ENCODE measurements at regions not wholly inside any gene's neighbourhood (a gene's known extent, or its start where the extent isn't known, plus 50 kb on each side); places are given as distances from the start of the nearest gene placed in this dataset.

DNA sequence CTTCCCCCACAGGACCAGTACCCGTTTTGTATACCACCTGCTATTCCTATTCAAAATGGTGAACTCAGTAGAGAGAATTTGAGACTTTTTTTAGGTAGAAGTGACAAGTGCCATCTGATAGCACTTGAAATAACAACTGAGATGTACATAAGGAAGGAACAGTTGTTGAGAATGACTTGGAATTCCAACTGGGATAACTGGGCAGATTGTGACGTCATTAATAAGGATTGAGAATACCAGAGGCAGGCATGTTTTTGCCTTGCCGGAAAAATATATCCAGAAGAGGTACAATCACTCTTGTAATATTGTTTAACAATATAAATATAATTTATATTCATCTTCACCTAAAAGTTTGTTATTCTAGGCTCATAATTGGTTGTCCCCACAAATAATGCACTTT, 454.1 kb upstream of the RGMA start:
- Histone ChIP-seq H3K27ac (no peak overlapping the region), H3K9me3 (peaks cover 0 to 14% (median 2%) of the 10 kb centered on the region in 12 donors), H3K27me3 (no peaks in the 10 kb centered on the region), H3K4me3 (no peak overlapping the region), H3K4me1 (no peaks in the 10 kb centered on the region), H3K36me3 (no peaks in the 10 kb centered on the region)
- no peak for ATAC-seq
- no peak for TF ChIP-seq POLR2A (IDR thresholded peaks at IDR 0.05)
- TF ChIP-seq, protein P1, sequence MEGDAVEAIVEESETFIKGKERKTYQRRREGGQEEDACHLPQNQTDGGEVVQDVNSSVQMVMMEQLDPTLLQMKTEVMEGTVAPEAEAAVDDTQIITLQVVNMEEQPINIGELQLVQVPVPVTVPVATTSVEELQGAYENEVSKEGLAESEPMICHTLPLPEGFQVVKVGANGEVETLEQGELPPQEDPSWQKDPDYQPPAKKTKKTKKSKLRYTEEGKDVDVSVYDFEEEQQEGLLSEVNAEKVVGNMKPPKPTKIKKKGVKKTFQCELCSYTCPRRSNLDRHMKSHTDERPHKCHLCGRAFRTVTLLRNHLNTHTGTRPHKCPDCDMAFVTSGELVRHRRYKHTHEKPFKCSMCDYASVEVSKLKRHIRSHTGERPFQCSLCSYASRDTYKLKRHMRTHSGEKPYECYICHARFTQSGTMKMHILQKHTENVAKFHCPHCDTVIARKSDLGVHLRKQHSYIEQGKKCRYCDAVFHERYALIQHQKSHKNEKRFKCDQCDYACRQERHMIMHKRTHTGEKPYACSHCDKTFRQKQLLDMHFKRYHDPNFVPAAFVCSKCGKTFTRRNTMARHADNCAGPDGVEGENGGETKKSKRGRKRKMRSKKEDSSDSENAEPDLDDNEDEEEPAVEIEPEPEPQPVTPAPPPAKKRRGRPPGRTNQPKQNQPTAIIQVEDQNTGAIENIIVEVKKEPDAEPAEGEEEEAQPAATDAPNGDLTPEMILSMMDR (IDR thresholded peaks at IDR 0.05), result no peak
- DNase-seq, result no peak
- intact Hi-C loops (cut with DNase I), result no loop called here
- WGBS, 4 donors, result 53 to 79% (median 75%) methylated on average over 3 of the region's 3 CpGs

DNA sequence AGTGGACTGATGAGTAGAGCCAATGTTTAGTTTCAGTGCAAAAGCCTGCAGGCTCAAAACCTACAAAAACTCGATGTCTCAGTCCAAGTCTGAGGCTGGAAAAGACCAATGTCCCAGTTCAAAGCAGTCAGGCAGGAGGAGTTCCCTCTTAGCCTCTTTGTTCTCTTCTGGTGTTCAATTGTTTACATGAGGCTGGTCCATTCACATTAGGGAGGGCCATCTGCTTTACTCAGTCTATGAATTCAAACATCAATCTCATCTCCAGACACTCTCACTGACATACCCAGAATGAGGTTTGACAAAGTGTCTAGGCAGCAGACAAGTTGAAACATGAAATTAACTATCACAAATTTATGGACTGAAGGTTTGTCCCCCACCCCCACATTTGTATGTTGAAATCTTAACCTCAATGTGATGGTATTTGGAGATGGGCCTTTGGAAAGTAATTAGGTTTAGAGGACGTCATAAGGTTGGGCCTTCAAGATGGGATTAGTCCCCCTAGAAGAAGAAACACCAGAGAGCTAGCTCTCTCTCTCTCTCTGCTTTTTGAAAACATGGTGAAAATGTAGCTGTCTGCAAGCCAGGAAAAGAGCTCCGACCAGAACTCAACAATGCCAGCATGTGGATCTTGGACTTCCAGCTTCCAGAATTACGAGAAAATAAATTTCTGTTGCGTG, 438.5 kb upstream of the RGMA start:
- no peaks in the 10 kb centered on the region for H3K9me3 ChIP-seq

DNA sequence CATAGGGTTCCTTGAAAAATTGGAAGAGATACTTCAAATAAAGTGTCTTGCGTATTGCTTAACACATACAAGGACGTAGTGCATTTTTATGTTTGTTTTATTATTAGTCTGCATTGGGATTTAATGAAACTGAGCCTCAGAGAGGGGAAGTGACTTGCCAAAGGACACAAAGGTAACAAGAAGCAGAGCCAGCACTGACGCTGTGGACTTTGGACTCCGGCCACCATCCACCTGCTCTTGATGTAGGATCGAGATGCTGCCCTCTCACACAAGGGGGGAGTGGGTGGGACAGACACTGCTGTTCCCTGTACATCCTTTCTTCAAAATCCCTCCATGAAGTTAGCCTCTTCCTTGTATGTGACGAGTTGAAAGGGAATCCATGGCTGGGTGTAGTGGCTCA, 435.4 kb upstream of the RGMA start:
- DNase-seq (no peak), ATAC-seq (no peak)
- H3K9me3 ChIP-seq, result no peaks in the 10 kb centered on the region
- no peaks in the 10 kb centered on the region for H3K27me3 ChIP-seq
- H3K36me3 ChIP-seq, result no peaks in the 10 kb centered on the region
- no peak overlapping the region for H3K4me3 ChIP-seq
- peaks cover 0 to 3% (median 0%) of the 10 kb centered on the region in 12 donors for H3K4me1 ChIP-seq
- 76 to 85% (median 79%) methylated on average over 6 of the region's 6 CpGs for WGBS, 4 donors
- no peak overlapping the region for H3K27ac ChIP-seq
- TF ChIP-seq, protein P1 (IDR thresholded peaks at IDR 0.05), result no peak
- no peak for TF ChIP-seq POLR2A (IDR thresholded peaks at IDR 0.05)
- intact Hi-C loops (cut with DNase I), result no loop called here

More for the DNA sequence above, 438.5 kb upstream of the RGMA start:
- peaks cover 0 to 3% (median 0%) of the 10 kb centered on the region in 12 donors for H3K4me1 ChIP-seq
- no peak for ATAC-seq
- H3K36me3 ChIP-seq, result no peaks in the 10 kb centered on the region
- H3K4me3 ChIP-seq, result no peak overlapping the region
- no peak for TF ChIP-seq POLR2A (IDR thresholded peaks at IDR 0.05)
- TF ChIP-seq, protein P1 (IDR thresholded peaks at IDR 0.05), result no peak
- intact Hi-C loops (cut with DNase I), result no loop called here
- no peaks in the 10 kb centered on the region for H3K27me3 ChIP-seq
- no peak for DNase-seq
- WGBS, 4 donors, result 77 to 80% (median 77%) methylated on average over 5 of the region's 5 CpGs
- no peak overlapping the region for H3K27ac ChIP-seq

DNA sequence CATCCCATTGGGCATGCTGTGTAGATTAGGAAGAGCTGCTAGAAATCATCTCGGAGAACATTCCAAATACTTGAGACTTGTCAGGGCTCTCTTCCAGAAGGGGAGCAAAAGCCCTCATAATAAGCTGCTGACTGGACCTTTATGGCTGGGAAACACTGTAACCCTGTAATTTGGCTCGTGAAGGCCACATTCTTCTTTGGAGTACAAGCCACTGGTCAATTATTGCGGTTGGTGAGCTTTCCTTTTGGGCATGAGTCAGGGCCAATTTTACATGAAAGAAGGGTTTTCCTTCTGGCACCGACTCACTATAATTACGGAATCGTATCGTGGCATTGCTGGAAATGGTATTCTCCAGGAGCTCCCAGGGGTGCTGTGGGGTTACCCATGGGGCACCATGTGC, 434.5 kb upstream of the RGMA start:
- H3K27ac ChIP-seq, result no peak overlapping the region
- H3K4me3 ChIP-seq, result no peak overlapping the region
- ATAC-seq (no peak), DNase-seq (no peak)
- TF ChIP-seq POLR2A (IDR thresholded peaks at IDR 0.05), result no peak
- TF ChIP-seq, protein P1 (IDR thresholded peaks at IDR 0.05), result no peak
- WGBS, 4 donors, result 72 to 88% (median 73%) methylated on average over 7 of the region's 7 CpGs
- no peaks in the 10 kb centered on the region for H3K27me3 ChIP-seq
- peaks cover 0 to 3% (median 0%) of the 10 kb centered on the region in 12 donors for H3K4me1 ChIP-seq
- H3K36me3 ChIP-seq, result no peaks in the 10 kb centered on the region
- no peaks in the 10 kb centered on the region for H3K9me3 ChIP-seq
- intact Hi-C loops (cut with DNase I), result no loop called here
